MV-4-11 (cell line): ENCODE measurements at regions not wholly inside any gene's neighbourhood (a gene's known extent, or its start where the extent isn't known, plus 50 kb on each side); places are given as distances from the start of the nearest gene placed in this dataset.

Source experiments
- DNase-seq: peaks from one replicate; lab custom pipeline; 2025; lab: John Stamatoyannopoulos, UW

- no peak for DNase-seq
These were observed 555.2 kb downstream of the FGF9 start for GRCh38 chr13:22226086-22226485.

GRCh38 chr13:22227895-22228294 is 557.0 kb downstream of the FGF9 start:
- DNase-seq = peak; percentile 67

- no peak for DNase-seq
These were observed 559.0 kb downstream of the FGF9 start for GRCh38 chr13:22229916-22230315.

GRCh38 chr13:22232186-22232585 is 561.3 kb downstream of the FGF9 start:
- no peak for DNase-seq

- no peak for DNase-seq
These were observed 564.5 kb downstream of the FGF9 start for GRCh38 chr13:22235285-22235949.

- DNase-seq = no peak
These were observed 565.0 kb downstream of the FGF9 start for GRCh38 chr13:22235950-22236290.

GRCh38 chr13:22238269-22238668 is 567.4 kb downstream of the FGF9 start:
- no peak for DNase-seq

- no peak for DNase-seq
These were observed 569.8 kb downstream of the FGF9 start for GRCh38 chr13:22240716-22241115.

- DNase-seq = no peak
These were observed 572.7 kb downstream of the FGF9 start for GRCh38 chr13:22243469-22244163.

GRCh38 chr13:22252281-22252830 is 581.5 kb downstream of the FGF9 start:
- DNase-seq = no peak

GRCh38 chr13:22253107-22253506 is 582.2 kb downstream of the FGF9 start:
- no peak for DNase-seq

GRCh38 chr13:22256111-22256639 is 585.3 kb downstream of the FGF9 start:
- no peak for DNase-seq

GRCh38 chr13:22262001-22262885 is 591.4 kb downstream of the FGF9 start:
- DNase-seq = peak; percentile 37

- no peak for DNase-seq
These were observed 592.3 kb downstream of the FGF9 start for GRCh38 chr13:22263185-22263584.

GRCh38 chr13:22265563-22265962 is 594.7 kb downstream of the FGF9 start:
- no peak for DNase-seq

GRCh38 chr13:22270881-22271280 is 600.0 kb downstream of the FGF9 start:
- DNase-seq = no peak

GRCh38 chr13:22271903-22272302 is 601.0 kb downstream of the FGF9 start:
- no peak for DNase-seq

GRCh38 chr13:22275393-22275792 is 604.5 kb downstream of the FGF9 start:
- no peak for DNase-seq

GRCh38 chr13:22276616-22277015 is 605.7 kb downstream of the FGF9 start:
- no peak for DNase-seq

- peak; percentile 42 for DNase-seq
These were observed 607.6 kb downstream of the FGF9 start for GRCh38 chr13:22278336-22278929.

GRCh38 chr13:22285867-22286266 is 615.0 kb downstream of the FGF9 start:
- peak; percentile 66 for DNase-seq

GRCh38 chr13:22286338-22286737 is 615.5 kb downstream of the FGF9 start:
- no peak for DNase-seq
